Subcutaneous abdominal adipose tissue (tissue), 5 donors: ENCODE measurements at regions not wholly inside any gene's neighbourhood (a gene's known extent, or its start where the extent isn't known, plus 50 kb on each side); places are given as distances from the start of the nearest gene placed in this dataset.

ENCODE experiments used
- H3K27ac ChIP-seq: one replicate; pipeline ENCODE4 v1.7.0; 2013; ENCODE audit warnings: low read depth, mild to moderate bottlenecking, inconsistent platforms, low read length, moderate library complexity
- H3K27me3 ChIP-seq, 5 donors: one replicate each; pipeline ENCODE4 v1.7.0; 2013; ENCODE audit warnings: low read length in 5 of 5, inconsistent platforms in 1 of 5; ENCODE audit not compliant: control insufficient read depth in 5 of 5, insufficient read depth in 4 of 5
- H3K36me3 ChIP-seq, 5 donors: one replicate each; pipeline ENCODE4 v1.7.0; 2013; ENCODE audit warnings: low read length in 5 of 5; ENCODE audit not compliant: control insufficient read depth in 5 of 5, insufficient read depth in 5 of 5
- H3K4me1 ChIP-seq, 5 donors: one replicate each; pipeline ENCODE4 v1.7.0; 2013; ENCODE audit warnings: low read length in 5 of 5, mild to moderate bottlenecking in 3 of 5, moderate library complexity in 1 of 5; ENCODE audit not compliant: control insufficient read depth in 5 of 5, insufficient read depth in 5 of 5
- H3K4me3 ChIP-seq, 5 donors: one replicate each; pipeline ENCODE4 v1.7.0; 2013; ENCODE audit warnings: low read length in 5 of 5, low read depth in 1 of 5
- H3K9ac ChIP-seq, 5 donors: one replicate each; pipeline ENCODE4 v1.7.0; 2013; ENCODE audit warnings: low read length in 5 of 5, mild to moderate bottlenecking in 4 of 5, moderate library complexity in 3 of 5
- H3K9me3 ChIP-seq, 5 donors: one replicate each; pipeline ENCODE4 v1.7.0; 2013; ENCODE audit warnings: low read length in 5 of 5; ENCODE audit not compliant: control insufficient read depth in 5 of 5
- donor health status: healthy.
- donor health status: healthy.
- donor health status: healthy.
- donor health status: healthy.
- donor health status: healthy.

DNA sequence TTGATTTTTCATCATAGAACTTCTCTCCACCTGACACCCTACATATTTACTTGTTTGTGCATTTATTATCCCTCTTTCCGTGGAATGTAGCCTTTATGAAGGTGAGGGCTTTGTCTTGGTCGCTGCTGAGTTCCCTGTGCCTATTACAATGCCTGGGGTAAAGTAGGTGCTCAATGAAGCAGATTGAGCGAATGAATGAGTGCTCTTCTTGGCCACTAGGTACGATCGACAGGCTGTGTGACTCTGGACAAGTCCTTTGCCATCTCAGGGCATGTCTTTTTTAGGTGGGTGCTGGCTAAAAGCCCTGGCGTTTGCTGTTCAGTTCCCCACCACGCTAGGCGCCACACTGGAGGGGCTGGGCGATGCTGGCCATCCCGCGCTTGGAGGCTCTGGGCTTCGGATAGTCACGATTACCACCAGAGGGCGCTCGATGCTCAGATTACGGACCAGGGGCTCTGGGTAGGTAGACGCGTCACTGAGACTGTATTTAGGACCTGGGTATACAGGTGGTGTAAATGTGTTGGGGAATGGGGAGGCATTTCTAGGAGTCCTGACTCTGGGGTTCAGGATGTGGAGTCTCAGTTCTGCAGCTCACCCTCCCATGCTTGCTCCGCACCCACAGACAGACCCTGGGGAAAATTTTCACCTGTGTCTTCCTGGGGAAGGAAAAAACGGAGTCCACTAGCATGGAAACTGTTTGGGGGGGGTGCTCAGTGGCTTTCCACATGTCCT, 71.0 kb upstream of the CSF3R start:
- Histone ChIP-seq H3K4me3 (no peak overlapping the region), H3K27ac (no peak overlapping the region), H3K27me3 (peaks cover 15 to 31% (median 27%) of the 10 kb centered on the region in 5 donors), H3K36me3 (no peaks in the 10 kb centered on the region), H3K9ac (no peak overlapping the region), H3K4me1 (no peaks in the 10 kb centered on the region), H3K9me3 (no peaks in the 10 kb centered on the region)

DNA sequence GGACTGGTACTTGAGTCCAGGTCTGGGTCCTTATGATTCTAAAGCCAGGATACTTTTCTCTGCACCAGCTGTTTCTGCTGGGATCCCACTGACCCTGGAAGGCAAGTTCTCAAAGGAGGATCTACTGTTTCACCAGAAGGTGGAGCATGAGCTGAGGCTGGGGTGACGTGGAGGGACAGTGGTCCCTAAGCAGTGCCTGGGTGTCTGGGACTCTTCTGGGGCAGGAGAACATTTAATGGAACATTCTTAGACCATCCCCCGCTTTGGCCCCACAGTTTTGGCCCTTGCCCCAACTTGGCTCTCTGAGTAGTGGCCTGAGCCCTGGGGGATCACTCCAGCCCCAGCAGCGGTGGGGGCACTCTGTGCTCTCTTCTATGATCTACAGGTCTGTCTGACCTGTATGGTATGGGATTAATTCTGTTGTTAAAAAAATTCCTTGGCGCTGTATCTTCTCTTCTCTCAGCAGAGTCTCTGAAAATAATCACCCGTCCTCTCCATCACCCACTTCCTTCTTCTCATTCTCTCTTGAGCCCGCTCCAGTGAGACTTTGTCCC, 60.3 kb upstream of the CSF3R start:
- Histone ChIP-seq H3K36me3 (no peaks in the 10 kb centered on the region), H3K9ac (no peak overlapping the region), H3K27me3 (peaks cover 0 to 11% (median under 1%) of the 10 kb centered on the region in 5 donors), H3K27ac (no peak overlapping the region), H3K4me3 (no peak overlapping the region), H3K9me3 (no peaks in the 10 kb centered on the region), H3K4me1 (no peaks in the 10 kb centered on the region)

- Histone ChIP-seq H3K27ac (no peak overlapping the region), H3K9me3 (no peaks in the 10 kb centered on the region), H3K9ac (no peak overlapping the region), H3K36me3 (no peaks in the 10 kb centered on the region), H3K4me1 (no peaks in the 10 kb centered on the region), H3K27me3 (peaks cover 0 to 16% (median 3%) of the 10 kb centered on the region in 5 donors), H3K4me3 (no peak overlapping the region)
Observed at GRCh38 chr1:36542024-36542961, 59.6 kb upstream of the CSF3R start.

DNA sequence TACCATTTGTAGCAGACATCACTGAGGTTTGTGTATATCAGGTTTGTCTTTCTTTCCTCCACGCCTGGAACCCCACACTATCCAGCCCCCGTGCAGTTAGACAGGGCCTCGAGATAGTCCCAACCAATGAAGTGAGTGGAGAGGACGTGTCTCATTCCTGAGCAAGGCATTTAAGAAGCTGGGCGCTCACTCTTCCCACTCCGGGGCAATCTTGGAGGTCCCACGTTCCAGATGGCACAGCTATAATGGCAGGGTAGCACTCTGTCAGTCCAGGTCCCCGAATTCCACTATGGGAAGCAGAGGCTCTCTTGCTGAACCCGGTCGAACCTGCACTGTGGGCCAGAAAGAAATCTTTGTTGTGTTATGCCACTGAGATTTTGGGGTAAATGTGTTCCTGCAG, 57.3 kb upstream of the CSF3R start:
- no peak overlapping the region for H3K9ac ChIP-seq

GRCh38 chr1:36539526-36539925, 56.8 kb upstream of the CSF3R start:
- H3K36me3 ChIP-seq = no peaks in the 10 kb centered on the region
- no peak overlapping the region for H3K9ac ChIP-seq
- no peaks in the 10 kb centered on the region for H3K4me1 ChIP-seq
- H3K27me3 ChIP-seq = peaks cover 0 to 16% (median 4%) of the 10 kb centered on the region in 5 donors
- no peak overlapping the region for H3K4me3 ChIP-seq
- no peak overlapping the region for H3K27ac ChIP-seq
- no peaks in the 10 kb centered on the region for H3K9me3 ChIP-seq

More for the DNA sequence above, 57.3 kb upstream of the CSF3R start:
- Histone ChIP-seq H3K36me3 (no peaks in the 10 kb centered on the region), H3K4me1 (no peaks in the 10 kb centered on the region), H3K27ac (no peak overlapping the region), H3K9me3 (no peaks in the 10 kb centered on the region), H3K27me3 (peaks cover 0 to 16% (median 4%) of the 10 kb centered on the region in 5 donors), H3K4me3 (no peak overlapping the region)

- Histone ChIP-seq H3K9ac (no peak overlapping the region), H3K9me3 (peaks cover 0 to 10% (median 4%) of the 10 kb centered on the region in 5 donors), H3K36me3 (no peaks in the 10 kb centered on the region), H3K4me3 (no peak overlapping the region), H3K27me3 (peaks cover 0 to 16% (median 3%) of the 10 kb centered on the region in 5 donors), H3K27ac (no peak overlapping the region), H3K4me1 (no peaks in the 10 kb centered on the region)
Observed at GRCh38 chr1:36537991-36538390, 55.3 kb upstream of the CSF3R start.

- H3K27me3 ChIP-seq = peaks cover 0 to 12% (median 0%) of the 10 kb centered on the region in 5 donors
- H3K9ac ChIP-seq = no peak overlapping the region
- H3K36me3 ChIP-seq = no peaks in the 10 kb centered on the region
- H3K9me3 ChIP-seq = peaks cover 0 to 16% (median 7%) of the 10 kb centered on the region in 5 donors
- no peaks in the 10 kb centered on the region for H3K4me1 ChIP-seq
- no peak overlapping the region for H3K4me3 ChIP-seq
- H3K27ac ChIP-seq = no peak overlapping the region
Observed at GRCh38 chr1:36537190-36537768, 54.6 kb upstream of the CSF3R start.

DNA sequence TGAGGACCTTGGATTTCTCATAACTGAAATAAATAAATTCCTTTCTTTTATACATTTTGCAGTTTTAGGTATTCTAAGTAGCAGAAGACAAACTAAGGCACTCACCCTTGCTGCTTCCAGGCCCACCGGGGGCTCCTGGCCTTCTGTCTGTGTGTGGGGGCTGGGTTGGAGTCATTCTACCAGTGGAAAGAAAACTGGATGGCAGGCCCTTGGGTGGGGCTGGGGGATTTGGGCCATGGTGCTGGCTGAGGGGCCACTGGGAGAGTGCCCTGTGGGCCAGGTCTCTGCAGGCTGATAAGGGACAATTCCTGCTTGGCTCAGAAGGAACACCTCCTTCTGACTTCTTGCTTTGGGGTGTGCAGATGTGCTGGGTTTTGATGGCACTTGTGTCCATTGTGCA, 54.0 kb upstream of the CSF3R start:
- H3K9ac ChIP-seq = no peak overlapping the region
- peaks cover 0 to 21% (median 13%) of the 10 kb centered on the region in 5 donors for H3K9me3 ChIP-seq
- peaks cover 0 to 10% (median 0%) of the 10 kb centered on the region in 5 donors for H3K27me3 ChIP-seq
- H3K4me3 ChIP-seq = no peak overlapping the region
- H3K36me3 ChIP-seq = no peaks in the 10 kb centered on the region
- no peaks in the 10 kb centered on the region for H3K4me1 ChIP-seq
- H3K27ac ChIP-seq = no peak overlapping the region

GRCh38 chr1:36534711-36535412, 52.1 kb upstream of the CSF3R start:
- Histone ChIP-seq H3K27ac (no peak overlapping the region), H3K36me3 (no peaks in the 10 kb centered on the region), H3K4me1 (no peaks in the 10 kb centered on the region), H3K27me3 (peaks cover 0 to 17% (median 0%) of the 10 kb centered on the region in 5 donors), H3K9ac (no peak overlapping the region), H3K9me3 (peaks cover 0 to 22% (median 14%) of the 10 kb centered on the region in 5 donors), H3K4me3 (no peak overlapping the region)
